Thyroid gland (tissue), 4 donors: ENCODE measurements at regions not wholly inside any gene's neighbourhood (a gene's known extent, or its start where the extent isn't known, plus 50 kb on each side); places are given as distances from the start of the nearest gene placed in this dataset.

ENCODE experiments used
- DNase-seq, 2 donors: peaks; one replicate each; pipeline ENCODE4 v3.0.0-alpha.2; 2019
- H3K27ac ChIP-seq, 3 donors: fragments of 200-600 bp; sonication (generic); 1 replicate in 2 of 3; 2 replicates in 1 of 3; pipeline ENCODE4 v1.5.1; 2016 to 2019; ENCODE audit warnings: mild to moderate bottlenecking in 1 of 3, moderate library complexity in 1 of 3
- H3K27me3 ChIP-seq: fragments of 200-600 bp; sonication (generic); one replicate; pipeline ENCODE4 v1.5.1; 2019
- H3K36me3 ChIP-seq, 2 donors: fragments of 200-600 bp; sonication (generic); one replicate each; pipeline ENCODE4 v1.5.1; 2016 to 2019
- H3K4me1 ChIP-seq, 2 donors: fragments of 200-600 bp; sonication (generic); one replicate each; pipeline ENCODE4 v1.5.1; 2017 to 2019
- H3K4me3 ChIP-seq, 3 donors: fragments of 200-600 bp; sonication (generic); replicated peaks in 1 of 3; 1 replicate in 2 of 3; 2 replicates in 1 of 3; pipeline ENCODE4 v1.5.1; 2016; ENCODE audit warnings: mild to moderate bottlenecking in 1 of 3
- H3K9me3 ChIP-seq: fragments of 200-600 bp; sonication (generic); one replicate; pipeline ENCODE4 v1.5.1; 2017
- CTCF ChIP-seq, 6 experiments: fragments of 200-600 bp in 3 of 6; fragments of 450-650 bp in 3 of 6; sonication (generic) in 3 of 6; IDR thresholded peaks; one replicate each; pipeline ENCODE4 v1.5.1; 2016 to 2019; ENCODE audit warnings: antibody characterized with exemption in 6 of 6, mild to moderate bottlenecking in 2 of 6, inconsistent platforms in 1 of 6, moderate library complexity in 1 of 6
- POLR2A ChIP-seq, 2 donors: fragments of 450-650 bp; IDR thresholded peaks; one replicate each; pipeline ENCODE4 v1.6.1; 2017; ENCODE audit warnings: antibody characterized with exemption in 2 of 2, mild to moderate bottlenecking in 2 of 2, moderate library complexity in 1 of 2
- WGBS, 2 donors: methylation state at CpG; one replicate each; pipeline ENCODE4 v1.1.5; 2017; 5-methylcytosine and 5-hydroxymethylcytosine counted together
- intact Hi-C: fragments of 100-400 bp; cut with DNase I; formaldehyde crosslinking; loops from one replicate; pipeline ENCODE4 v1.15.1; 2023

GRCh38 chr4:155559915-155560314, 106.7 kb upstream of the GUCY1A1 start:
- Histone ChIP-seq H3K36me3 (no peaks in the 10 kb centered on the region), H3K9me3 (no peaks in the 10 kb centered on the region), H3K27me3 (no peaks in the 10 kb centered on the region), H3K4me1 (no peaks in the 10 kb centered on the region), H3K4me3 (no peak overlapping the region), H3K27ac (no peak overlapping the region)
- TF ChIP-seq POLR2A (IDR thresholded peaks at IDR 0.05) = no peak
- TF ChIP-seq CTCF (IDR thresholded peaks at IDR 0.05) = no peak
- DNase-seq = no peak
- intact Hi-C loops = no loop called here

- DNase-seq = no peak
- Histone ChIP-seq H3K27me3 (no peaks in the 10 kb centered on the region), H3K4me3 (no peak overlapping the region), H3K36me3 (no peaks in the 10 kb centered on the region), H3K9me3 (peaks cover 4% of the 10 kb centered on the region), H3K4me1 (no peaks in the 10 kb centered on the region), H3K27ac (no peak overlapping the region)
- WGBS, 2 donors = 100% methylated on average over 1 to 3 of the region's 3 CpGs
- intact Hi-C loops = no loop called here
- TF ChIP-seq CTCF (IDR thresholded peaks at IDR 0.05) = no peak
These were observed 114.5 kb upstream of the GUCY1A1 start for GRCh38 chr4:155552180-155552579.

GRCh38 chr4:155548173-155548572, 118.5 kb upstream of the GUCY1A1 start:
- no peak for TF ChIP-seq CTCF (IDR thresholded peaks at IDR 0.05)
- WGBS, 2 donors = 56 to 73% methylated on average over 2 of the region's 2 CpGs
- Histone ChIP-seq H3K27ac (no peak overlapping the region), H3K4me3 (no peak overlapping the region), H3K4me1 (no peaks in the 10 kb centered on the region), H3K9me3 (peaks cover 3% of the 10 kb centered on the region), H3K27me3 (no peaks in the 10 kb centered on the region), H3K36me3 (no peaks in the 10 kb centered on the region)
- no peak for DNase-seq
- intact Hi-C loops = no loop called here

- Histone ChIP-seq H3K4me1 (no peaks in the 10 kb centered on the region), H3K27me3 (no peaks in the 10 kb centered on the region), H3K27ac (no peak overlapping the region), H3K4me3 (no peak overlapping the region), H3K36me3 (no peaks in the 10 kb centered on the region), H3K9me3 (no peaks in the 10 kb centered on the region)
- no peak for TF ChIP-seq POLR2A (IDR thresholded peaks at IDR 0.05)
- 95 to 98% methylated on average over 3 of the region's 3 CpGs for WGBS, 2 donors
- intact Hi-C loops = no loop called here
- no peak for DNase-seq
These were observed 120.2 kb upstream of the GUCY1A1 start for GRCh38 chr4:155546451-155546850.

- WGBS, 2 donors = 71 to 72% methylated on average over 2 of the region's 2 CpGs
- Histone ChIP-seq H3K9me3 (no peaks in the 10 kb centered on the region), H3K4me3 (no peak overlapping the region), H3K4me1 (no peaks in the 10 kb centered on the region), H3K27ac (no peak overlapping the region), H3K27me3 (no peaks in the 10 kb centered on the region), H3K36me3 (no peaks in the 10 kb centered on the region)
- DNase-seq = no peak
- intact Hi-C loops = no loop called here
- no peak for TF ChIP-seq CTCF (IDR thresholded peaks at IDR 0.05)
These were observed 121.2 kb upstream of the GUCY1A1 start for GRCh38 chr4:155545456-155545855.

GRCh38 chr4:155544547-155544946, 122.1 kb upstream of the GUCY1A1 start:
- no peaks in the 10 kb centered on the region for H3K9me3 ChIP-seq
- H3K4me1 ChIP-seq = no peaks in the 10 kb centered on the region
- H3K36me3 ChIP-seq = no peaks in the 10 kb centered on the region
- TF ChIP-seq CTCF (IDR thresholded peaks at IDR 0.05) (no peak), POLR2A (IDR thresholded peaks at IDR 0.05) (no peak)
- intact Hi-C loops = no loop called here
- 73 to 90% methylated on average over 6 of the region's 6 CpGs for WGBS, 2 donors
- no peak overlapping the region for H3K4me3 ChIP-seq
- DNase-seq = no peak
- no peak overlapping the region for H3K27ac ChIP-seq
- H3K27me3 ChIP-seq = no peaks in the 10 kb centered on the region
